GM12801 (cell line): ENCODE measurements at regions not wholly inside any gene's neighbourhood (a gene's known extent, or its start where the extent isn't known, plus 50 kb on each side); places are given as distances from the start of the nearest gene placed in this dataset.

Source experiments
- CTCF ChIP-seq: IDR thresholded peaks from one replicate; pipeline ENCODE4 v1.5.1; 2011; ENCODE audit warnings: control low read depth; ENCODE audit not compliant: insufficient read length; ENCODE audit errors: extremely low read depth

- TF ChIP-seq CTCF: no peak
Observed at GRCh38 chr7:17027143-17027788, 145.5 kb upstream of the AGR3 start.

GRCh38 chr7:17027789-17028152 is 146.0 kb upstream of the AGR3 start:
- TF ChIP-seq CTCF: no peak

- TF ChIP-seq CTCF: no peak
Observed at GRCh38 chr7:17029150-17029549, 147.4 kb upstream of the AGR3 start.

- no peak for TF ChIP-seq CTCF
Observed at GRCh38 chr7:17030559-17030958, 148.8 kb upstream of the AGR3 start.

- no peak for TF ChIP-seq CTCF
Observed at GRCh38 chr7:17031906-17032551, 150.2 kb upstream of the AGR3 start.

GRCh38 chr7:17033245-17033644 is 151.5 kb upstream of the AGR3 start:
- no peak for TF ChIP-seq CTCF

- TF ChIP-seq CTCF: no peak
Observed at GRCh38 chr7:17036584-17036983, 154.8 kb upstream of the AGR3 start.
